ENCODE measurements at regions not wholly inside any gene's neighbourhood (a gene's known extent, or its start where the extent isn't known, plus 50 kb on each side); places are given as distances from the start of the nearest gene placed in this dataset.

GRCh38 chr5:33180900-33181299 is 259.9 kb upstream of the TARS1 start:
- TF ChIP-seq EZH2 (IDR thresholded peaks at IDR 0.05; ENCODE audit: insufficient read depth, poor library complexity, severe bottlenecking): no peak
- TF ChIP-seq EZH2phosphoT487 (IDR thresholded peaks at IDR 0.05; ENCODE audit: insufficient read depth, low read depth): no peak
